ENCODE measurements at regions not wholly inside any gene's neighbourhood (a gene's known extent, or its start where the extent isn't known, plus 50 kb on each side); places are given as distances from the start of the nearest gene placed in this dataset.

DNA sequence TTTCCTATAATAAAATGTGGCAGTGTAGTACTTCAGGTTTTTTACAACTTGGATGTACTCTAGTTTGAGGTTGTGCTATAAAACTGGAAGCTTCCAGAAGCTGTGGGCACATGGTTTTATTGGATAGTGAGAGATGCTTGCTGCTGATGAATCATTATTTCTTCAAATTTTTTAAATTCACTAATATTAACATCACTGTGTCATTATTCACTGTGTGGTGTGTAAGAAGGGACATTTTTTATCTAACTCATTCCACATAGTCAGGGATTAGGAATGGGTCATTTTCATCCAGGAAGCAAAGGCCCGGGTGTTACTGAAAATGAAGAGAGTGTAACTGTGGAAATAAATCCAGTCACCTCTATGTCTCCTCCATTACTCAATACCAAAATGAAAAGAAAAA lies 421.0 kb downstream of the TENT5A start:
- ATAC-seq (no peak), FAIRE-seq (no peak), DNase-seq (ENCODE audit: low read depth, low spot score) (no peak)
- Histone ChIP-seq H3K36me3 (ENCODE audit: control insufficient read depth in 2 of 2, insufficient read depth in 2 of 2, low read length in 1 of 2) (no peaks in the 10 kb centered on the region), H3K9me3 (replicated peaks; ENCODE audit: control insufficient read depth, insufficient read depth, low read length) (no peaks in the 10 kb centered on the region), H3K27me3 (replicated peaks in 1 of 2; ENCODE audit: control insufficient read depth in 2 of 2, insufficient read depth in 2 of 2, low read length in 1 of 2) (no peaks in the 10 kb centered on the region), H3K4me1 (ENCODE audit: control insufficient read depth, insufficient read depth, low read length) (no peaks in the 10 kb centered on the region), H3K27ac (ENCODE audit: control insufficient read depth, insufficient read depth) (no peak overlapping the region), H3K9ac (ENCODE audit: control insufficient read depth, insufficient read depth, low read length) (no peak overlapping the region), H2AFZ (ENCODE audit: control insufficient read depth, low read depth, low read length) (no peak overlapping the region), H3K79me2 (ENCODE audit: control insufficient read depth, insufficient read depth, low read length) (no peaks in the 10 kb centered on the region), H4K20me1 (ENCODE audit: control insufficient read depth, insufficient read depth) (no peaks in the 10 kb centered on the region), H3K4me3 (no peak overlapping the region), H3K4me2 (ENCODE audit: control insufficient read depth, insufficient read depth) (no peak overlapping the region)
- ChIA-PET RAD21 (ENCODE audit: unreplicated experiment) (no interaction called here), POLR2A (interaction anchor here (0.5 kb wide), 1 partner anchor 20 kb away, joined by 5 read pairs; no protein-coding TSS in a partner anchor), CTCF (no interaction called here), SMC1A (ENCODE audit: uncharacterized antibody, unreplicated experiment) (interaction anchor here (1.1 kb wide), 1 partner anchor 16 kb away, joined by 3 read pairs; no protein-coding TSS in a partner anchor)
- WGBS (ENCODE audit: insufficient coverage, insufficient replicate concordance, low lambda C conversion rate, missing lambda C conversion rate), result 6% methylated on average over 1 of the region's 1 CpG
- in situ Hi-C loops (cut with MboI), result no loop called here
- intact Hi-C loops (cut with micrococcal nuclease; ENCODE audit: unreplicated experiment), result no loop called here
- no TSS peak for BruUV-seq (replicated peaks)
- TF ChIP-seq ZNF217 (IDR thresholded peaks at IDR 0.05) (no peak), MYB (IDR thresholded peaks at IDR 0.05; ENCODE audit: borderline replicate concordance, low read depth, low read length) (no peak), NFXL1 (IDR thresholded peaks at IDR 0.05; ENCODE audit: borderline replicate concordance) (no peak), BACH1 (IDR thresholded peaks at IDR 0.05; ENCODE audit: borderline replicate concordance) (no peak)
- TF ChIP-seq, protein P1, sequence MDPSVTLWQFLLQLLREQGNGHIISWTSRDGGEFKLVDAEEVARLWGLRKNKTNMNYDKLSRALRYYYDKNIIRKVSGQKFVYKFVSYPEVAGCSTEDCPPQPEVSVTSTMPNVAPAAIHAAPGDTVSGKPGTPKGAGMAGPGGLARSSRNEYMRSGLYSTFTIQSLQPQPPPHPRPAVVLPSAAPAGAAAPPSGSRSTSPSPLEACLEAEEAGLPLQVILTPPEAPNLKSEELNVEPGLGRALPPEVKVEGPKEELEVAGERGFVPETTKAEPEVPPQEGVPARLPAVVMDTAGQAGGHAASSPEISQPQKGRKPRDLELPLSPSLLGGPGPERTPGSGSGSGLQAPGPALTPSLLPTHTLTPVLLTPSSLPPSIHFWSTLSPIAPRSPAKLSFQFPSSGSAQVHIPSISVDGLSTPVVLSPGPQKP (IDR thresholded peaks at IDR 0.05; ENCODE audit: low read depth, low read length), result no peak

DNA sequence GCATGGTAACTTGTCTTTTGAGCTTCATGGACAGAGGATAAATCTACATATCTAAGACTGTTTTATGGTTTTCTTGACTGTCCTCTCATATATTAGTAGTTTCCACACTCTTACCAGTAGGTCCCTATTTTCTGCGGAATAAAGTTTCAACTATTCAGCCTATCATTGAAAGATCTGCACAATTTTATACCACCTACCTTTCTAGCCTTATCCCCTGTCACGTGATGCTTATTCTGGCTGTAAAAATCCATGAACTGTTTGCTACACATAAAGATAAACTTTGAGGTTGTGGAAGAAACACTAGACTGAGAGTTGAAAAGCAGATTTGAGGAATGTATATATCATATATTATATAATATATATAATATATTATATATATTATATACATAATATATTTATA lies 423.8 kb downstream of the TENT5A start:
- H4K20me1 ChIP-seq (ENCODE audit: control insufficient read depth, insufficient read depth), result no peaks in the 10 kb centered on the region
- no peak overlapping the region for H3K9ac ChIP-seq (ENCODE audit: control insufficient read depth, insufficient read depth, low read length)
- in situ Hi-C loops (cut with MboI), result no loop called here
- SMC1A ChIA-PET (ENCODE audit: uncharacterized antibody, unreplicated experiment), result no interaction called here
- 26% methylated on average over 2 of the region's 2 CpGs for WGBS (ENCODE audit: insufficient coverage, insufficient replicate concordance, low lambda C conversion rate, missing lambda C conversion rate)
- H2AFZ ChIP-seq (ENCODE audit: control insufficient read depth, low read depth, low read length), result no peak overlapping the region
- H3K4me1 ChIP-seq (ENCODE audit: control insufficient read depth, insufficient read depth, low read length), result no peaks in the 10 kb centered on the region
- POLR2A ChIA-PET, result no interaction called here
- DNase-seq (ENCODE audit: low read depth, low spot score), result no peak
- H3K79me2 ChIP-seq (ENCODE audit: control insufficient read depth, insufficient read depth, low read length), result no peaks in the 10 kb centered on the region
- H3K36me3 ChIP-seq (ENCODE audit: control insufficient read depth in 2 of 2, insufficient read depth in 2 of 2, low read length in 1 of 2), result no peaks in the 10 kb centered on the region
- no peaks in the 10 kb centered on the region for H3K9me3 ChIP-seq (replicated peaks; ENCODE audit: control insufficient read depth, insufficient read depth, low read length)
- intact Hi-C loops (cut with micrococcal nuclease; ENCODE audit: unreplicated experiment), result no loop called here
- no peaks in the 10 kb centered on the region for H3K27me3 ChIP-seq (replicated peaks in 1 of 2; ENCODE audit: control insufficient read depth in 2 of 2, insufficient read depth in 2 of 2, low read length in 1 of 2)
- TF ChIP-seq MEF2A (IDR thresholded peaks at IDR 0.05; ENCODE audit: insufficient read depth, low read depth, low read length), result no peak
- TF ChIP-seq RBBP5 (conservative IDR thresholded peaks at IDR 0.05), result no peak
- no peak for TF ChIP-seq CREM (IDR thresholded peaks at IDR 0.05; ENCODE audit: low read depth)
- no peak for TF ChIP-seq TBL1XR1 (IDR thresholded peaks at IDR 0.05; ENCODE audit: low read depth, low read length)
- no peak overlapping the region for H3K27ac ChIP-seq (ENCODE audit: control insufficient read depth, insufficient read depth)
- no peak overlapping the region for H3K4me3 ChIP-seq
- CTCF ChIA-PET, result no interaction called here
- BruUV-seq (replicated peaks), result no TSS peak
- RAD21 ChIA-PET (ENCODE audit: unreplicated experiment), result no interaction called here
- ATAC-seq, result no peak
- H3K4me2 ChIP-seq (ENCODE audit: control insufficient read depth, insufficient read depth), result no peak overlapping the region
- FAIRE-seq, result no peak
